ENCODE measurements at regions not wholly inside any gene's neighbourhood (a gene's known extent, or its start where the extent isn't known, plus 50 kb on each side); places are given as distances from the start of the nearest gene placed in this dataset.

DNA sequence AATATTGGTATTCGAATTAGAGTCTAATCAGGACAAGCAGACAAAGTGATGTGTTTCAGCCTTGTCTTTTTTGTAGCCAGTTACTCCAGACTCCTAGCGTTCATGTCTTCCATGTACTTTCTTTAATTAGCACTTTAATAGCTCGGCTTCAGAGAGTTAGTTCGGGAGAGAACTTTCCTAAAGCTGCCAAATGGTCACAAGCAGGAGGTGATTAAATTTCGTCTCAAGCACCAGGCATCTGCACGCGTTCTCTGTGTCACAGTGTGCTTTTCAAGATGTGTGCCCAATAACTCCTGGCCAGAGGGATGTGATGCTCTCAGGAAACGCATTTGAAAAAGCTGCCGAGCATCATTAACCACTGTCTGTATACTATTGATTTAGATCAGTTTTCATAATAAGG is 790.8 kb downstream of the SOCS6 start:
- TF ChIP-seq, protein P1, sequence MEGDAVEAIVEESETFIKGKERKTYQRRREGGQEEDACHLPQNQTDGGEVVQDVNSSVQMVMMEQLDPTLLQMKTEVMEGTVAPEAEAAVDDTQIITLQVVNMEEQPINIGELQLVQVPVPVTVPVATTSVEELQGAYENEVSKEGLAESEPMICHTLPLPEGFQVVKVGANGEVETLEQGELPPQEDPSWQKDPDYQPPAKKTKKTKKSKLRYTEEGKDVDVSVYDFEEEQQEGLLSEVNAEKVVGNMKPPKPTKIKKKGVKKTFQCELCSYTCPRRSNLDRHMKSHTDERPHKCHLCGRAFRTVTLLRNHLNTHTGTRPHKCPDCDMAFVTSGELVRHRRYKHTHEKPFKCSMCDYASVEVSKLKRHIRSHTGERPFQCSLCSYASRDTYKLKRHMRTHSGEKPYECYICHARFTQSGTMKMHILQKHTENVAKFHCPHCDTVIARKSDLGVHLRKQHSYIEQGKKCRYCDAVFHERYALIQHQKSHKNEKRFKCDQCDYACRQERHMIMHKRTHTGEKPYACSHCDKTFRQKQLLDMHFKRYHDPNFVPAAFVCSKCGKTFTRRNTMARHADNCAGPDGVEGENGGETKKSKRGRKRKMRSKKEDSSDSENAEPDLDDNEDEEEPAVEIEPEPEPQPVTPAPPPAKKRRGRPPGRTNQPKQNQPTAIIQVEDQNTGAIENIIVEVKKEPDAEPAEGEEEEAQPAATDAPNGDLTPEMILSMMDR (IDR thresholded peaks at IDR 0.05; ENCODE audit: low read depth, low read length, missing control alignments): no peak
- DNase-seq (ENCODE audit: low read depth): no peak
- H3K4me3 ChIP-seq (ENCODE audit: low read depth, low read length): no peak overlapping the region

DNA sequence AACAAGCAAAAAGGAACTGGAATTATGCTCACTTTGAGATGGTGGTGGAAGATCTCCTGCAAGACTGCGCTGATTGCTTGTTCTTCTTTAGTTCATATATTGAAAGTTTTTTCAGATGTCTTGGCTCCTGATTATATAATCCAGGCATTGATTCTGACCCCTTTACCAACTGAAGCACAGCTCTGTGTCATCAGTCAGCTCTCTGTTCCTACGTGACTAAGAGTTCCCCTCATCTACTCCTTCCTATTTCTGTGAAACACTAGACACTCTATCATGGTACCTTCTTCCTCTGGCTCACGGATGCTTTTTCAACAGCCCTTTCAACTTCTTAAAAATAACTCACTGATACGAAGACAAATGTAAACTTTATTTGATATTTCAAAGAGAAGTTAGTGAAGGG is 788.6 kb downstream of the SOCS6 start:
- DNase-seq (ENCODE audit: low read depth): no peak
- TF ChIP-seq, protein P1 (IDR thresholded peaks at IDR 0.05; ENCODE audit: low read depth, low read length, missing control alignments): no peak
- H3K4me3 ChIP-seq (ENCODE audit: low read depth, low read length): no peak overlapping the region

DNA sequence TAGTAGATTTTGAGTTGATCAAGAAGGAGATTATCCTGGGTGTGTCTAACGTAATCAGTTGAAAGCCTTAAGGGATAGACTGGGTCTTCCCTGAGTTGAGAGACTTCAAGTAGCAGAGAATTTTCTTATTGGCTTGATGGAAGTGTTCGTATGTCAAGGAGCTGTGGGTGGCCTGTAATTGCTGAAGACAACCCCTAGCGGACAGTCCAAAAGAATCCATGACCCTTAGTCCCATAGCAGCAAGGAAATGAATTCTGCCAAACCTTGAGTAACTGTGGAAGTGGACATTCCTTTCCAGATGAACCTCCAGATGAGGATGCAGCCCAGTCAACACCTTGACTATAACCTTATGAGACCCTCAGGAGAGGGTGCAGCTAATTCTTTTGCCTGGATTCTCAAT is 786.3 kb downstream of the SOCS6 start:
- TF ChIP-seq, protein P1 (IDR thresholded peaks at IDR 0.05; ENCODE audit: low read depth, low read length, missing control alignments): no peak
- no peak for DNase-seq (ENCODE audit: low read depth)
- H3K4me3 ChIP-seq (ENCODE audit: low read depth, low read length): no peak overlapping the region

DNA sequence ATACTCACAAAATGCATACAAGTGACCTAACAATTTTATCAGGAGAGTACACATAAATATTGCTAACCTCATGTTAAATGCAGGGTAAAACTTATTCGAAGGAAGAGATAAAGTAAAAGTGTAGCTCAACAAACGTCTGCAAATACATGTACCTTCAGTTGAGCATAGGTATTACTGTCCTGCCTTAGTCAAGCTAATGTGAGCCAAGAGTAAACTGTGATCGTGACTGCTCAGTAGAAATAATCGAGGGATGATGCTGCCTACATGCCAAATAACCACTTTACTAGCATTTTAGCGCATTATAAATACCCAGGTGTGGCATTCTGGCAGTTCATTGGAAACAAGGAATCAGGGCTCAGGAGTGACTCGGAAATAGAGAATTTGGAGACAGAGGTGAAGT is 779.5 kb downstream of the SOCS6 start:
- H3K4me3 ChIP-seq (ENCODE audit: low read depth, low read length): no peak overlapping the region
- TF ChIP-seq, protein P1 (IDR thresholded peaks at IDR 0.05; ENCODE audit: low read depth, low read length, missing control alignments): no peak
- no peak for DNase-seq (ENCODE audit: low read depth)

DNA sequence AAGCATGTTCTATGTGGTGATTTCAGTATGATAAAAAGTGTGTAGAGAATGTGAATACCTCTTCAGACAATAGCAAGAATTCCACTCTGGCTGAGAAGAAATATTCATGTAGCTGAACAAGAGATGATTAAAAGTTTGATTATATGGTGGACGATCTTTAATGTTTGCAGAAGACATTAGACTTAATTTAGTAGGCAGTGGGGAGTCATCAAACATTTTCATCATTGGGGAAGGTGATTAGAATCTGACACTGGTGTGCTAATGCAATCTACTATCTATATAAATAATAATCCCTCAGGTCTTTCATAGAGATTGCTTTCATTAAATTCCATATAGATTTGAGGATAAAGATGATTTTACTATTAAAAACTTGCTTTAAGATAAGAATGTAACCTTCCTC is 761.0 kb downstream of the SOCS6 start:
- TF ChIP-seq, protein P1 (IDR thresholded peaks at IDR 0.05; ENCODE audit: low read depth, low read length, missing control alignments): no peak
- DNase-seq (ENCODE audit: low read depth): no peak
- no peak overlapping the region for H3K4me3 ChIP-seq (ENCODE audit: low read depth, low read length)

DNA sequence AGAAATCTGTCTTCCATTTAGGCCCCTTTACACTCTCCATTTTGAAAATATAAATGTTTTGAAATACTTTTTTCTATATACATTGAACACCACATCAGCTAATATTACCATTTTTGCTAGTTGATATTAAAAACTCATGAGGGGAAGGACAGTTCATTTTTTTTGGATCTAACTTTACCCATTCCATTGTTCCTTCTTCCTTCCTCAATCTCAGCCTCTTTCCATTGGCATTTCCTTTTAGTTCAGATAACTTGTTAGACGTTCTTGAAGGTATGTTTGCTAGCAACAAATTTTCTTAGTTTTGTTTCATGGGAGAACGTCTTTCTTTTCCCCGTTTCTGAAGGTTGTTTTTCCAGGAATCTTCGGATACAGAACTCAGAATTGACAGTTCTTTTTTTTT is 759.0 kb downstream of the SOCS6 start:
- no peak overlapping the region for H3K4me3 ChIP-seq (ENCODE audit: low read depth, low read length)
- TF ChIP-seq, protein P1 (IDR thresholded peaks at IDR 0.05; ENCODE audit: low read depth, low read length, missing control alignments): no peak
- no peak for DNase-seq (ENCODE audit: low read depth)

DNA sequence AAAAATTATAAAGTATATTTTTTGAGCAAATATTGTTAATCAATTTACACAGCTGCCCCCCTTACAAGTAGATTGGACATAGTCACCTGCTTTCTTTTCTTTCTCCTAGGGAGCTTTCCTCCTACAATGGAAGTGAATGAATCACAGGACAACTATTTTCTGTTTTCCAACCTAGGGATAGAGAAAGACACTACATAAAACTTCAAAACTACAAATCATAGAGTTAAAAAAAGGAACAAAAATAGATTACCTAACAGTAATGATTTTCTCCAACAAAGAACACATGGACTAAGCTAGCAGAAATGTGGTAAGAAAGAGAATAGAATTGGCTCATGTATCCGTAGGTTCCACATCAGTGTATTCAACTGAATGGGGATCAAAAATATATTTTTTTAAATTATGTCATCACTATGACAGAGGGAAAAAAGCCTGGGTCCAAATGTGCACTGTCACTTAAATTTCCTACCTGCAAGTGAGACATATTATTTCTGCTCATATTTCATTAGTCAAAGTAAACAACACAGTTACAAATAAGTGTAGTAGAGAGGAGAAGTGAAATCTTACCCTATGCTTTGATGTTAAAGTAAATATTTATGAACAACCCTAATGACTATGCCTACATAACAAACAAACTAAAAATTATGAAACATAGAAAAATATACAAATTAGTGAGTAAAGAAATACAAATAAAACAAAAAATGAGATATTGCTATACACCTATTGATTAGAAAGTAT is 756.7 kb downstream of the SOCS6 start:
- DNase-seq (ENCODE audit: low read depth): no peak
- H3K4me3 ChIP-seq (ENCODE audit: low read depth, low read length): no peak overlapping the region
- TF ChIP-seq, protein P1 (IDR thresholded peaks at IDR 0.05; ENCODE audit: low read depth, low read length, missing control alignments): no peak
